ENCODE measurements at regions not wholly inside any gene's neighbourhood (a gene's known extent, or its start where the extent isn't known, plus 50 kb on each side); places are given as distances from the start of the nearest gene placed in this dataset.

GRCh38 chr18:77572537-77572936 lies 322.9 kb downstream of the GALR1 start:
- TF ChIP-seq, protein P1, sequence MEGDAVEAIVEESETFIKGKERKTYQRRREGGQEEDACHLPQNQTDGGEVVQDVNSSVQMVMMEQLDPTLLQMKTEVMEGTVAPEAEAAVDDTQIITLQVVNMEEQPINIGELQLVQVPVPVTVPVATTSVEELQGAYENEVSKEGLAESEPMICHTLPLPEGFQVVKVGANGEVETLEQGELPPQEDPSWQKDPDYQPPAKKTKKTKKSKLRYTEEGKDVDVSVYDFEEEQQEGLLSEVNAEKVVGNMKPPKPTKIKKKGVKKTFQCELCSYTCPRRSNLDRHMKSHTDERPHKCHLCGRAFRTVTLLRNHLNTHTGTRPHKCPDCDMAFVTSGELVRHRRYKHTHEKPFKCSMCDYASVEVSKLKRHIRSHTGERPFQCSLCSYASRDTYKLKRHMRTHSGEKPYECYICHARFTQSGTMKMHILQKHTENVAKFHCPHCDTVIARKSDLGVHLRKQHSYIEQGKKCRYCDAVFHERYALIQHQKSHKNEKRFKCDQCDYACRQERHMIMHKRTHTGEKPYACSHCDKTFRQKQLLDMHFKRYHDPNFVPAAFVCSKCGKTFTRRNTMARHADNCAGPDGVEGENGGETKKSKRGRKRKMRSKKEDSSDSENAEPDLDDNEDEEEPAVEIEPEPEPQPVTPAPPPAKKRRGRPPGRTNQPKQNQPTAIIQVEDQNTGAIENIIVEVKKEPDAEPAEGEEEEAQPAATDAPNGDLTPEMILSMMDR (IDR thresholded peaks at IDR 0.05): no peak

GRCh38 chr18:77573571-77573970 lies 323.9 kb downstream of the GALR1 start:
- TF ChIP-seq, protein P1 (IDR thresholded peaks at IDR 0.05): no peak

GRCh38 chr18:77590943-77591515 lies 341.4 kb downstream of the GALR1 start:
- TF ChIP-seq, protein P1 (IDR thresholded peaks at IDR 0.05): no peak

- TF ChIP-seq, protein P1 (IDR thresholded peaks at IDR 0.05): no peak
Measured at GRCh38 chr18:77597726-77598125, 348.1 kb downstream of the GALR1 start.

GRCh38 chr18:77600674-77601073 lies 351.0 kb downstream of the GALR1 start:
- TF ChIP-seq, protein P1 (IDR thresholded peaks at IDR 0.05): no peak

- TF ChIP-seq, protein P1 (IDR thresholded peaks at IDR 0.05): no peak
Measured at GRCh38 chr18:77601567-77601966, 351.9 kb downstream of the GALR1 start.

GRCh38 chr18:77607087-77607486 lies 357.4 kb downstream of the GALR1 start:
- TF ChIP-seq, protein P1 (IDR thresholded peaks at IDR 0.05): no peak

DNA sequence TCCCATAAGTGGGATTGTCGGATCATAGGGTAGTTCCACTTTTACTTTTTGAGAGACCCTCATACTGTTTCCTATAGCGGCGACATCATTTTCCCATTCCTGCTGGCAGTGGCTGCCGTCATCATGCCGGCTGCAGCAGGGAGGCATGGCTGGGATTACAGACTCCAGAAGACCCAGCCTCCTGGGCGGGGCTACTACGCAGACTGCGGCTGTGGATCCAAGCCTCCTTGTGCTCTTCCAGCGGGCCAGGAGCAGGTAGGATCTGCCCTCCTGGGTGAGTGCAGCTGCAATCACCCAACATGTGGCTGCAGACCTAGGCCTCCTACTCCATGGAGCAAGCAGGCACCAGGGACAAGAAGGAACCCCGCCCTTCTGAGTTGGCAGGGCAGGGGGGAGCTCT lies 359.2 kb downstream of the GALR1 start:
- TF ChIP-seq, protein P1 (IDR thresholded peaks at IDR 0.05): no peak

Data from LNCAP (cell line).